GM21390 (cell line): ENCODE measurements at regions not wholly inside any gene's neighbourhood (a gene's known extent, or its start where the extent isn't known, plus 50 kb on each side); places are given as distances from the start of the nearest gene placed in this dataset.

Experiments
- ATAC-seq: cut with Tn5 transposase; IDR thresholded peaks from one replicate; pipeline ENCODE4 v1.9.1; 2021; ENCODE audit not compliant: unreplicated experiment

DNA sequence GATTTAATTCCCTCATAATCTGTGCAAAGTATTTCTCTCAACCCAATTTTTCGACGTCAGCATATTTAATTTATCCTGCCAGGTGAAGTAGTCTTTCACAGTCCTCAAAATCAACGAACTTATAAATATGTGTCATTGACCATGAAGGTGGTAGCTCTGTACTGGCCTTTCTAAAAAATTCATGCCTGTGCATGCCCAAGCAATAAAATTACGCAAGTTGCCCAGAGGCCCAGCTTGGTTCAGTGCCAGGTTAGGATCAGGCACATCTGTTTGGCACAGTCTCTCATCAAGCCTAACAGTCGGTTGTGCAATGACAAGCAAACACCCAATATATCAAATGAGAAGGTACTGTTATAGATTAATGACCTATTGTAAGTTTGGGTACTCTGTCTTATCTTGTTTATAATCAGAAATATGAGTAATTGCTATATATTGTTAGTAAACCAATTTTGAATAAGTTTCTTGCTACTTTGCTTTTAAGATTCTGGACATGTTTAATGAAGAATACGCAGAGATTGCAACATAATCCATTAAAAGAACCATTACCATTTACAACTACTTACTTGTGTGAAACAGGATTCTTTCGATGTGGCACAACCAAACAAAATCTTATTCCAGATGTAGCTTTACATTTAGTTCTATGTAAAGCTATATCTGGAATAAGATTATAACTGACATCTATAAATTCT is 159.0 kb upstream of the IL12A start:
- no peak for ATAC-seq

DNA sequence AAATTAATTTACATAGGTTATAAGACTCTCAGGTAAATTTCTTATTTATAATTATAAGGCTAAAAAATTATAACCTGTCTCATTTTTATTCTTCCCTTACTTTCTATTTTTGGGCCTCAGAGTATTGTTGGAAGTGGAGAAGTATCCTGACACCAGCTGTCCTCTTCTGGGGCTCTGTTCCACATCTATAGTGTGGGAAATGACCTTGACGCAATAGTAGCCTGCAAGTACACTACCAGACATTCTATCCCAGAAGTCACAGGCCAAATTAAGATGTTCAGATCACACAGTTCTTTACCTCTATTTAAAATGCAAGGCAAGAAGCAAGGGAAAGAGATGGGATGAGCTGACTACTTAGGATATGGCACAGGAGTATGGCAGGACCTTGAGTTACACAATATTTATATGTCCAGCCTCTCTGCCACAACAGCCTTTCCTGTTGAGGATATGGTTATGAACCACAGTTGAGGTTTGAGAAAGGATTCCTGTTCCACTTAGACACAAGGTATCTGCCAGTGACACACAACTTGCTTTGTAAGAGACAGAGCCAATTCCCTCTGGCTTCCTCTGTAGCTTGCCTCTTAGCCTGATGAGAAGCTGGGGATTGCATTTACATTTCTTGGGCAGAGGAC is 158.0 kb upstream of the IL12A start:
- no peak for ATAC-seq

DNA sequence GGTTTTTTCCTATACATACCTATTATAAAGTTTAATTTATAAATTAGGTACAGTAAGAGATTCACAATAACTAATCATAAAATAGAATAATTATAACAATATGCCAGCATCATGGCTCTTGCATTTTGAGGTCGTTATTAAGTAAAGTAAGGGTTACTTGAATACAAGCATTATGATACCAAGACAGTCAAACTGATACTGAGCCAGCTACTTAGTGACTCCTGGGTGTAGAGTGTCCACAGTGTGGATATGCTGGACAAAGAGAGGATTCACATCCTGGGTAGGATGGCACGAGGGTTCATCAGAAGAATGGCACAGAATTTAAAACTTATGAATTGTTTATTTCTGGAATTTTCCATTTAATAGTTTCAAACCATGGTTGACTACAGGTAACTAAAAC is 157.2 kb upstream of the IL12A start:
- peak; percentile 42 for ATAC-seq

DNA sequence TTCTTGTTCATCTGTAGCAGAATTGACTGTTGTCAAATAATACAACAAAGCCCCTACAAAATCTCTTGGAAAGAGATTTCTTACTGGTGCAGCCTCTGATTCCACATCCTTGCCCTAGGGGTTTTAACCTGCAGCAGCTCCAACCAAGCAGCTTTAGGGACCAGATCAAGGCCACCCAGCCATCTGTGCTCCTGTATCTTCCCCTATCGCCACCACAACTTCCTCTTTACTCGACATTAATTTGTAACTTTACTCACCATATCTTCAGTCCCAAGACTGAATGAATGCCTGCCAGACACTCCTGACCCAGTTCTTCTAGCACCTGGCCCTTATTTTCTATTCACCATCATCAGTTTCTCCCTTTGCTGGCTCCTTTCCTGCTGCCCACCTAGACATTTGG is 156.6 kb upstream of the IL12A start:
- peak; percentile 87 for ATAC-seq

DNA sequence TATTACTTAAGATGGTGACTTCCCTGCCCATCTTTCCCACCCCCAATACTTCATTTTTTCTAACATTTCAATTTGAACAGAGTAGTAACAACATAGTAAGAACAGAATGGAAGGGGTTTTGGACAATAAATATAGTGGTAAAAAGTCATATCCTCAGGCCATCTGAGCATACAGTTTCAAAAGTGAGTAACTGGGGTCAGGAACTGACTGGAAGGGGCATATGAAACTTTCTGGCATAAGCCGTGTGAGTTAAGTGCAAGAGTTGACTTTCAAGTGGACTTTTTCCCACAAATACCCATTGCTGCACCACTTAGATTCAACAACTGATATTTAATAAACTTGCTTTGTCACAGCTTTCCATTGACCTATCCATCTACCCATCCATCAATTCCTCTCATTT is 153.5 kb upstream of the IL12A start:
- no peak for ATAC-seq

DNA sequence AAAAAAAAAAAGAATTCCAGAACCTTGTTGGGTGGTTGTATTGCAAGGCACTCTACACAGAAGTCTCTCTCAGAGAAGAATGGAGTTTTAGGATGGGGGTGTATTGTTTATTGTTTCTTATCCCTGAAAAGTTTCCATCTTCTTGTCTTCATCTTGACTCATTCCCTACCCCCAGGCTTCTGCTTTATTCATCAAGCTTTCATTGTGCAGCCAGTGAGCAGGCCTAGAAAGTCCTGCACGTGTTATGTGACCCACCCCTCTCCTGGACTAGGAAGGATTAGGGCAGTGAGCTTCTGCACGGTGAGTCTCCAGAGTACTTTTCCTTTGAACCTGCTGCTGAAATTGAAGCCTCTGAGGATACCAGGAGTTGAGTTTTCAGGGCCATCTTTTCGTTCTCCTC is 150.9 kb upstream of the IL12A start:
- ATAC-seq, result no peak

DNA sequence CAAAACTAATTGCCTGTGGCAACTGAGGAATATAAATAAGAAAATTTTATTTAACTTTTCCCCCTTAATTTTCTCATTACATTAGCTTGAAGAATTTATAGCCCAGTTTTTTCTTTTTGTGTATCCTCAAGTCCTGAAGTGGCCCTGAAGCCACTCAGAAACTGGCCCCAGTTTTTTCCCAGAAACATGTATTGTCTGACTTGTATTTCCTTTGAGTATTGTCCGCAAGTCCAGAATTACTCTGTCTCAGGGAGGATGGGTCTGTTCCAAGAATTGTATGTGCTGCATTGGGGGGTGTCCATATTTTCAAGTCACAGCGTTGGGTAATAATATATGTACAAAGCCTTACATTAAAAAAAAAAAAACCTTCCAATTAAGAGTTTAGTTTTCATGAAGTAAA is 149.7 kb upstream of the IL12A start:
- ATAC-seq, result no peak

DNA sequence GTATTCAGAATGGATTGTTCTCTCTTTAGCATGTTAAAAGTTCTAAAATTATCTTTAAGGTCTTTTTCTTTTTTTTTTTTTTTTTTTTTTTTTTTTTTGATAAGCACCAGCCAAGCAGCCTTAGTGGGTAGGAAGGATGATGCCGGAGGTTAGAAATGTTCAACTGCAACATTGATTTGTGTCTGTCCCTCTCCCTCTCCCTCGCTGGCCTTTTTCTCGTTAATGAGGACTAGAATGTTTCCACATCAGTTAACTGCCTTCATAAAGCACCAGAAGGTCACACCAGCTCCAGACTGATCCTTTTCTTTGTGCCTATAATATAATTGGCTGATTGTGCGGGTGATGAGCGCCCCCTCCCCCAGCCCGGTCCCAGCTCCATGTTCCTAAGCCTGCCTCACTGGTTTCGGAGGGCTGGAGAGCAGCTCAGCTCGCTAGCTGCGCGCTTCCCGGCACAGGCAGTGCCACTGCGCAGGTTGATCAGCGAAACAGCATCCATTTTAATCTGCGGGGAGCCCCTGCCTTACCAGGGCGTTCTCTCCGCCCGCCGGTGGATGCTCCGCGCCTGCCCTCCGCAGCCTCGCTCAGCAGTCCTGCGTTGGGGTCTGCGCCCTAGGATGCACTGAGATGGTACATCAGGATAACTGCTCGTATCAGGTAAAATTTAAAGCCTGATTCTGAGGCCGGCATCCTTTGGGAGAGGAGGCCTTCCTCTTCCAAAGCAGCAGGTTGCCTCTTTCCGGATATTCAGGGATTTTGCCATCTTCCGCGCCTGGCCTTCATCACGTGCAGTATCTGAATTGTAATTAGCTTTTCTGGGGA is 148.9 kb upstream of the IL12A start, which contains the start of gene SCHIP1:
Gene SCHIP1 (plus strand): TSS at position 301 of the 819 bp plus-strand sequence.
- ATAC-seq, result peak; percentile 57

DNA sequence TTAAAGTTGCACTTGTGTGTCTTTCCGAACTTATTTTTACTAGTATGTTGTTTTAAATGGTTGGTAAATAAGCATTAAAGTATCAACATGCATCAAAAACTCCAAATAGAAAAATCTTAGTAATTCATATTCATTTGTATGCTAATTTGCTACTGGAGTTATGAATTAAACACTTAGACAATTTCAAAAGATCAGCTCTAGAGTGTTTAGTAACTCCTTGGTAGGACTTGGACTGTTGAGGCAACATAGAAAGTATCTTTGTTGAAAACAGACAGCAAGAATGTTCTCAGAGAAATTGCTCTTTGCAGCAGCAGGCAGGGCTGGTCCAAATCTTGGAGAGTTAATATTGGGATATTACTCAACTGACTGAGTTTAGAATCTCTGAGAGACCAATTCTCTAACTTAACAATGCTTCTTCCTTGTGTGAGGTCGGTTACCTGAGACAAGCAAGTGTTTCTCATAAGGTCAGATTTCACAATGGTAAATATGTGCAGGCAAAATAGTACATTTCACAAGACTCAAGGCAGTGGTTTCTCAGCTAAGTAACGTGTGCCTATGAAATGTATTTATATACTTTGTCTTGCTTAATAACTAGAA is 147.8 kb upstream of the IL12A start:
- ATAC-seq, result no peak

DNA sequence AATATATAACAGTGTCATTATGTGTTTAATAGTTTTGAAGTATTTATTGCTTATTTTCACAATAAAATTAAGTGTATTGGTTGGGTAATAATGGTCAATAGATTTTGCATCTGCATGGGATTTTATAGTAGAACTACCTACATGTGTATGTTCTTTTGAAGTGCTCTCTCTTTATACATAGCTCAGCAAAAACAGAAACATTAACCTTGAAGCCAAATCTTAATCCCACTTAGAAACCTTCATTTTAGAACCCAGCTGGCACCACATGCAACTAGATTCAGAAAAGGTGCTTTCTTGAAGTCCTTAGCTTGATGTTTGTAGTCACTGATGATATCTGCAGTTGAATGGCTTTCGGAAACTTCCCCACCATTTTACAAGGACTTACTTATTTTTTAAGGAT is 146.9 kb upstream of the IL12A start:
- no peak for ATAC-seq

DNA sequence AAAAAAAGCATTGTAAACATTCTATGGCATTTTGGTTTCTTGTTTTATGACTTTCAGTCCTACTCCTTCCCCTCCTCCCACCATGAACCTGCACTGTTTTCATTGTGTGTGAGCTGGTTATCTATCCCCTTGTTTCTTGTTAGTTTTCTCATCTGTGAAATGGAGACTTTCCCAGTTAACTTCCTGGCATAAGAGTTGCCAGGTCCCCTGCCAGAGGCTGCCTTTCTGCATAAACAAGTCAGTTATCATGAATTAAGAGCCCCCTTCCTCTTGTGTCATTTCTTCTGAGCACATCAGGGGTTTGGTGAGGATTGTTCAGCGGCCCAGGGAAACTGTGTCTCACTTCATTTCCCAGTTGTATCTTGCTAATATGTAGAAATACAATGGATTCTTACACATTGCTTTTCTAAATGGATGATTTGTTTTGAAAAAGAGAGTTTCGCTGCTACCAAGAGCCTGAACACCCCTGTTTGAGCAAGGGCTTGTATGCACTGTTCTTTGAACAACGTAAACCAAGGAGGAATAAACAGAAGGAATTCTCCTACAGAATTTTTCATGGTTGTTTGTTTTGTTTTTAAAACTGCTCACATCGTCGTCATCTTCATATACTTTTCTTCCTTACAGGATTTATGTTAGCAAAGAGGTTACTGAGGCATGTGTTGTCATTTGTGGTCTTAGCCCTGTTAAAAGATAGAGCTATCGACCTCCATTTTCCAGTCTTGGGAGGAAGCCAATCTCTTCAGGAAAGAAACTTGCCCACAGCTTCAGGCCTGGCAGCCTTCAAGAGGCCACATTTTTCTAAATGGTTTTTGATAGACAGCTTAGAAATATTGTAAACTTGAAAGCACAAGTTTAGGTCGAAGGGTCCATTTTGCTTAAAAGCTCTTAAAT is 144.6 kb upstream of the IL12A start:
- ATAC-seq, result no peak

DNA sequence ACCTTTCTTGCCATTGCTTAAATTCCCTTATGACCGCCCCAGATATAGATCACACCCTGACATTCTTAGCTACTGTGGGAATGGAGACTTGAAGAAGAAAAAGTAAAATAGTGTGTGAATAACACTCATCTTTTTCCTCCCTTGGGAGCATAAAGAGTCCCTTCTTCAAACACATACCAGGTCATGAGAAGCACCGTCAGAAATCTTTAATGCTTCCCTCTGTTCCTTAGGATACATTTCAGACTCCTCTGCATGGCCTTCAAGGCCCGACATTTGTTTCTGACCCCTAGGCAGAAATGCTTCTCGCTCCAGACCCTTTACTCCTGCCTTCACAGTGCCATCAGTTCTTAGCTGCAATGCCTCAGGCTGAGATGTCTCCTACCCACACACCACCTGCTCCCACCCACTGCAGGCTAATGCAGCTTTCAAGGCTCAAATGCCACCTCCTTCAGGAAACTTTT is 143.8 kb upstream of the IL12A start:
- ATAC-seq, result no peak

DNA sequence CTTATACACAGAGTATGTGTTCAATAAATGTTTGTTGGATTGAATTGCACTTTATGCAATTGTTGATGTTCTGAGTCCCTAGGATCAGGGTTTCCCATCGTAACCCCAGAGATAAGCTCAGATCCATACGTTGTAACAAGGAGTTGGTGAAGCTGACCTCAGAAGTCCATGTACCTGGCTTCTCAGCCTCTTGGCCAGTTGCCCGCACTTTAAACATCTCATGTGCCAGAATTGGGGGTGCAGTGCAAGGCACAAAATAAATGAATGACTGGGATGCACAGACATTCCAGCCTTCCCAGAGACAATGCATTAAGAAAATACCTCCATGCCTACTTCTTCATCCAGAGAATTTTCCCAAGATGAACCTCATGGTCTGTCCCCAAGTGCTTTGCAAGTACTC is 142.9 kb upstream of the IL12A start:
- no peak for ATAC-seq

DNA sequence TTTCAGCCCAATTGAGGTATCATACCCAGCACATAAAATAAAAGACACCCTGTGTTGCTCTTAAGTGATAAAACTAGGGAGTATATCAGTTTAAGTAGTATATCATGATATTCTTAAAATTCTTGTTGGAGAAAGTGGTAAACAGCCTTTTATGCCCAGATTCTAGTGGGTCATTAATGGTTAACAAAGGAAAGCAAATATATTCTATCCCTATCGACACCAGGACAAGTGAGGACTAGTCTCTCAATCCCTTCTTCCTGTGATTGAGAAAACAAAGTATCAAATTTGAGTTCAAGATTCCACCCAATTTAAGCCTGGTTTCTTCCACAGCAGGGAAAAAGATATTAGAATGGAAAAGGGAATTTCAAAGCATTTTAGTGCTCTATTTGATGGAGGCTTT is 142.4 kb upstream of the IL12A start:
- no peak for ATAC-seq

DNA sequence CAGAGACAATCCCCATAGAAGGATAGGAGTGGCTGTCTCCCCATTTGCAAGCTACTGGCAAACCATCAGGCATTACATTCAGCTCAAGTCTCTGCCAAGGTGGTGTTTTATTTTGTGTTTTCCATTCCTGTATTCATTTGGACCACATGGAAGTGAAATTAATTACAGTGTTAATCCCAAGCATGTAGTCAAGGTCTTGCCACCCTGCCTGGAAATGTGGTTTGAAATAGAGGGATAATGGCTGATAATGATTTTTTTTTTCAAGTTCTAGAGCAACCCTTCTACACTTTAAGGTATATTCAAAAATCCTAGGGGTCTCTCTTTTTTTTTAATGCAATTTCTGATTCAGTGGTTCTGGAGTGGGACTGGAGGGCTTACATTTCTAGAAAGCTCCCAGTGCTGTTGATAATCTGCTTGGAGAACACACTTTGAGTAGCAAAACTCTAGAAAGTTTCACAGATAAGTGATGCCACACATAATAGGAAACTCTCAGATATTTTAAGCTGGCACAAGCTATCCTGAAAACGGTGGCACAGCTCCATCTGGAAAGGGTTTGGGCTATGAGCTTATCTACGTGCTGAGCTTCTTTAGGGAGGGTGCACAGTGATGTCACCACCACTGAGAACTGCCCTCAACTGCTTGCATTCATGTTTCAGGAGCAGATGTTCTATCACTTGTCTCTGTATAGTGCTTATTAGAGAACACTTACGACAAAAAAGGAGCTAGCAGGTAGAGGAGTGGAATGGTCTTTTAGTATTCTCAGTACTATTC is 140.1 kb upstream of the IL12A start:
- no peak for ATAC-seq

DNA sequence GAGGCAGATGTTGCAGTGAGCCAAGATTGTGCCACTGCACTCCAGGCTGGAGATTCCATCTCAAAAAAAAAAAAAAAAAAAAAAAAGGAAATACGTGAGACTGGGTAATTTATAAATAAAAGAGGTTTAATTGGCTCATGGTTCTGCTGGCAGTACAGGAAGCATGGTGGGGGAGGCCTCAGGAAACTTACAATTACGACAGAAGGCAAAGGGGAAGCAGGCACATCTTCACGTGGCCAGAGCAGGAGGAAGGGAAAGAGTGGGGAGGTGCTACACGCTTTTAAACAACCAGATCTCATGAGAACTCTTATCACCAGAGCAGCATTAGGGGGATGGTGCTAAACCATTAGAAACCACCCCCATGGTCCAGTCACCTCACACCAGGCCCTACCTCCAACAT is 138.2 kb upstream of the IL12A start:
- no peak for ATAC-seq

DNA sequence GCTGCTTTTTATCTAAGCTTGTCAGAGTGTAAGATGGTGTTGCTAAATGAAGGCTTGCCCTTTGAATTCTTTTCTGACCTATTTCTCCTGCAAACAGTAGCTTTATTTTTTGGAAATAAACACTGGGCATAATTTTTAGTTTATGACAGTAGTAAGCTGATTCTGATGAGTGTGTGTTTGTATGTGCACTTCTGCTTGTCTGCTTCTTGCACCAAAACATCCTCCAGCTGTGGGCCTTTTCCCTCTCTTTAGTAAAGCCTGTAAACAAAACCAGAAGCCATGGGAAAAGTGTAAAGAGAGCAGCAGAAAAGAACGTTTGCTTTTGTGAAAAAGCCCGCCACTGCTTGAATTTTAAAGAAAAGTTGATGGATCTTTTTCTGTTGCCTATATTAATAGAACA is 136.4 kb upstream of the IL12A start:
- ATAC-seq, result no peak

DNA sequence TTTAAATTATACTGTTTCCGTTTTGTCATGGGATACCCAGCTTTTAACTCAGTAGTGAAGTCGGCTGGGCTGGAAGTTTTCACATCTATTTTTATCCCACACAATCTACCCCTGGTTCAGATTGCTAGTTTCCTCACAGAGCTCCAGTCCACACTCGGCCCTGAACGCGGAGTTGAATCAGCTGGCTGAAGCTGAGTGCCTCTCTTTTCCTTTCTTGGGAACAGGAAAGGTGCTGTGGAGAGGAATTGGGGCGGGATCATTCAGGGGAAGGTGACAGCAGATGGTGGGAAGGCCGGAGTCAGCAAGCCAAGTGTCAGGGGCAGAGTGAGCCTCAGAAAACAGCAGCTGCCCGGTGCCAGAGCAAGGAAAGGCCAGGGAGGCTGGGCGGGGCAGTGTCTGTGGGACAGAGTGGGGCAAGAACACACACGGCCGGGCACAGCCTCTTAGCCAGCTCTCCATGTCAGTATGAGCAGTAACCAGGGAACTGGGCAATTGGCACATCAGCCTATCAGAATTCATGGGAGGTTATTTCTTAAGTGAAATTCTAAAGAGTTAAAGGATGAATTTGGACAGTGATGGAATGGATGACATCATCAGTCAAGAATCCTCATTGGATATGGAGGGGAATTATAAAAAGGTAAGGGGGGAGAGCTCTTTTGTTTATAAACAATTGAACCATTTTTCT is 135.7 kb upstream of the IL12A start:
- peak; percentile 42 for ATAC-seq

DNA sequence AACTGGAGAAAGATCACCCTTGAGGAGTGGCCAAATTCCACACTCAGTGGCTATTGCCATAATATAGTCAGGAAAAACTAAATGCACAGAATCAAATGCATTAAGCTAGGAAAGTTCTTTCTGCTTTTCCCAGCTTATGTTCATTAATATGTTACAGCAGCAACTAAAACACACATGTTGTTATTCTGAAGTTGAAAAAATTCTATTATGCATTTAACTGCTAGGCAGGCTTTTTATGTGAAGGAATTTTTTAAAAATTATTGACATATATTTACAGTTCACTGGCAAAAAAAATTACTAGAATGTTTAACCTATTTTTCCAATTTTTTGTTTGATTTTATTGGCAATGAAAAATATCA is 135.2 kb upstream of the IL12A start:
- ATAC-seq, result no peak
